ENCODE measurements at regions not wholly inside any gene's neighbourhood (a gene's known extent, or its start where the extent isn't known, plus 50 kb on each side); places are given as distances from the start of the nearest gene placed in this dataset.

DNA sequence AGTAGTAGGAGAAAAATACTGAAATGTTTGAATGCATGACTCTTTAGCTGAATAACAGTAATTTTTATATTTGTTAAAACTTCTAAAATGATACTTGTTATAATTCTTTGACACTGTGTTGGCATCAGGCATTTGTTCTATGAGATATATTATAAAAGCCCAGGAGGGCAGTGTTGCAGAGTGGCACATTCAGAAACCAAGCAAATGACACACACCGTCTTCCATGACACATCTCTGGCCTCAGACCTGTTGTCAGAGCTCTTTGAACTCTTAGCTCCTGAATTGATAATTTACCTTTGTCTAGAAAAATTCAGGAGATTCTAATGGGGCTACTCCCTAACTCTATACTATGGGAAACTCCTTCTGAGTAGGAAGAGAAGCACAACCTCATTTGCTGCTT lies 62.4 kb upstream of the MDFIC start:
- H3K9me3 ChIP-seq (ENCODE audit: control insufficient read depth in 4 of 4, insufficient read depth in 3 of 4, low read length in 3 of 4), result no peaks in the 10 kb centered on the region
- DNase-seq, result no peak
- no peaks in the 10 kb centered on the region for H3K27me3 ChIP-seq (ENCODE audit: control insufficient read depth in 3 of 3, insufficient read depth in 3 of 3, low read length in 2 of 3)
- H3K9ac ChIP-seq (ENCODE audit: insufficient read depth in 1 of 2, low read length in 2 of 2), result no peak overlapping the region
- no peak overlapping the region for H3K27ac ChIP-seq (ENCODE audit: low read depth in 1 of 2, low read length in 1 of 2)
- H3K4me3 ChIP-seq, result no peak overlapping the region
- ATAC-seq (ENCODE audit: insufficient read depth, low FRiP score), result no peak
- H3K36me3 ChIP-seq (ENCODE audit: control insufficient read depth in 4 of 4, insufficient read depth in 4 of 4, low read length in 4 of 4), result no peaks in the 10 kb centered on the region
- 97 to 98% methylated on average over 1 of the region's 1 CpG for WGBS, 2 donors
- TF ChIP-seq, protein P1, sequence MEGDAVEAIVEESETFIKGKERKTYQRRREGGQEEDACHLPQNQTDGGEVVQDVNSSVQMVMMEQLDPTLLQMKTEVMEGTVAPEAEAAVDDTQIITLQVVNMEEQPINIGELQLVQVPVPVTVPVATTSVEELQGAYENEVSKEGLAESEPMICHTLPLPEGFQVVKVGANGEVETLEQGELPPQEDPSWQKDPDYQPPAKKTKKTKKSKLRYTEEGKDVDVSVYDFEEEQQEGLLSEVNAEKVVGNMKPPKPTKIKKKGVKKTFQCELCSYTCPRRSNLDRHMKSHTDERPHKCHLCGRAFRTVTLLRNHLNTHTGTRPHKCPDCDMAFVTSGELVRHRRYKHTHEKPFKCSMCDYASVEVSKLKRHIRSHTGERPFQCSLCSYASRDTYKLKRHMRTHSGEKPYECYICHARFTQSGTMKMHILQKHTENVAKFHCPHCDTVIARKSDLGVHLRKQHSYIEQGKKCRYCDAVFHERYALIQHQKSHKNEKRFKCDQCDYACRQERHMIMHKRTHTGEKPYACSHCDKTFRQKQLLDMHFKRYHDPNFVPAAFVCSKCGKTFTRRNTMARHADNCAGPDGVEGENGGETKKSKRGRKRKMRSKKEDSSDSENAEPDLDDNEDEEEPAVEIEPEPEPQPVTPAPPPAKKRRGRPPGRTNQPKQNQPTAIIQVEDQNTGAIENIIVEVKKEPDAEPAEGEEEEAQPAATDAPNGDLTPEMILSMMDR (IDR thresholded peaks at IDR 0.05; ENCODE audit: control extremely low read depth, extremely low read depth), result no peak
- no peaks in the 10 kb centered on the region for H3K4me1 ChIP-seq (ENCODE audit: control insufficient read depth in 5 of 5, insufficient read depth in 5 of 5, low read length in 5 of 5)

DNA sequence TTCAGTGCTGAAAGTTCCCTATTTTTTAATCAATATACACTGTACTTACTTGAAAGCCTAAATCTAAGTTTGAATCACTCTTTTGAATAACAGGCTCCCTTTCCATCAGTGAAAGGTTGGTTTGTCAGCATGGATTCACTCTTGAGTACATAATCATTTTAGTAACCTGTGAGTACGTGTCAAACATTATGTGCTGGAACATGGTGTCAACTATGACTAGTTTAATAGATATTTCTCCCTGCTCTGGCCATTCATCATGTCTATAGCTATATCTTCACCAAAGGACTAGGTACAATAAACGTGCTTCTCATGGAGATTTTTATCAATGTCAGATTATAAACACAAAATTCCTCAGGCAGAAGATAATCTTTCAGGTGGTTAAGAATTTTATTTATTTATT lies 61.7 kb upstream of the MDFIC start:
- no peaks in the 10 kb centered on the region for H3K36me3 ChIP-seq (ENCODE audit: control insufficient read depth in 4 of 4, insufficient read depth in 4 of 4, low read length in 4 of 4)
- H3K4me1 ChIP-seq (ENCODE audit: control insufficient read depth in 5 of 5, insufficient read depth in 5 of 5, low read length in 5 of 5), result no peaks in the 10 kb centered on the region
- TF ChIP-seq, protein P1 (IDR thresholded peaks at IDR 0.05; ENCODE audit: control extremely low read depth, extremely low read depth), result no peak
- H3K9me3 ChIP-seq (ENCODE audit: control insufficient read depth in 4 of 4, insufficient read depth in 3 of 4, low read length in 3 of 4), result no peaks in the 10 kb centered on the region
- ATAC-seq (ENCODE audit: insufficient read depth, low FRiP score) (no peak), DNase-seq (no peak)
- H3K4me3 ChIP-seq, result no peak overlapping the region
- 80 to 87% methylated on average over 2 of the region's 2 CpGs for WGBS, 2 donors
- no peak overlapping the region for H3K9ac ChIP-seq (ENCODE audit: insufficient read depth in 1 of 2, low read length in 2 of 2)
- H3K27me3 ChIP-seq (ENCODE audit: control insufficient read depth in 3 of 3, insufficient read depth in 3 of 3, low read length in 2 of 3), result no peaks in the 10 kb centered on the region
- H3K27ac ChIP-seq (ENCODE audit: low read depth in 1 of 2, low read length in 1 of 2), result no peak overlapping the region

GRCh38 chr7:114862406-114862805 lies 59.5 kb upstream of the MDFIC start:
- no peak for DNase-seq
- Histone ChIP-seq H3K9me3 (ENCODE audit: control insufficient read depth in 4 of 4, insufficient read depth in 3 of 4, low read length in 3 of 4) (no peaks in the 10 kb centered on the region), H3K27ac (ENCODE audit: low read depth in 1 of 2, low read length in 1 of 2) (no peak overlapping the region), H3K36me3 (ENCODE audit: control insufficient read depth in 4 of 4, insufficient read depth in 4 of 4, low read length in 4 of 4) (no peaks in the 10 kb centered on the region), H3K27me3 (ENCODE audit: control insufficient read depth in 3 of 3, insufficient read depth in 3 of 3, low read length in 2 of 3) (no peaks in the 10 kb centered on the region), H3K9ac (ENCODE audit: insufficient read depth in 1 of 2, low read length in 2 of 2) (no peak overlapping the region), H3K4me1 (ENCODE audit: control insufficient read depth in 5 of 5, insufficient read depth in 5 of 5, low read length in 5 of 5) (no peaks in the 10 kb centered on the region), H3K4me3 (no peak overlapping the region)
- TF ChIP-seq, protein P1 (IDR thresholded peaks at IDR 0.05; ENCODE audit: control extremely low read depth, extremely low read depth), result no peak
- WGBS, 2 donors, result 79 to 80% methylated on average over 2 of the region's 2 CpGs
- ATAC-seq (ENCODE audit: insufficient read depth, low FRiP score), result no peak

- WGBS, 2 donors, result 77 to 86% methylated on average over 1 of the region's 1 CpG
- DNase-seq, result no peak
- no peaks in the 10 kb centered on the region for H3K36me3 ChIP-seq (ENCODE audit: control insufficient read depth in 4 of 4, insufficient read depth in 4 of 4, low read length in 4 of 4)
These were observed 57.6 kb upstream of the MDFIC start for GRCh38 chr7:114864278-114864677.

More at GRCh38 chr7:114864278-114864677, 57.6 kb upstream of the MDFIC start:
- TF ChIP-seq, protein P1 (IDR thresholded peaks at IDR 0.05; ENCODE audit: control extremely low read depth, extremely low read depth), result no peak
- no peaks in the 10 kb centered on the region for H3K4me1 ChIP-seq (ENCODE audit: control insufficient read depth in 5 of 5, insufficient read depth in 5 of 5, low read length in 5 of 5)
- H3K27me3 ChIP-seq (ENCODE audit: control insufficient read depth in 3 of 3, insufficient read depth in 3 of 3, low read length in 2 of 3), result no peaks in the 10 kb centered on the region
- no peak overlapping the region for H3K9ac ChIP-seq (ENCODE audit: insufficient read depth in 1 of 2, low read length in 2 of 2)
- no peak for ATAC-seq (ENCODE audit: insufficient read depth, low FRiP score)
- H3K4me3 ChIP-seq, result no peak overlapping the region
- no peak overlapping the region for H3K27ac ChIP-seq (ENCODE audit: low read depth in 1 of 2, low read length in 1 of 2)
- no peaks in the 10 kb centered on the region for H3K9me3 ChIP-seq (ENCODE audit: control insufficient read depth in 4 of 4, insufficient read depth in 3 of 4, low read length in 3 of 4)

Data from lung (tissue), 11 donors.